Islet precursor cell (in vitro differentiated cells): ENCODE measurements at regions not wholly inside any gene's neighbourhood (a gene's known extent, or its start where the extent isn't known, plus 50 kb on each side); places are given as distances from the start of the nearest gene placed in this dataset.

Experiments used
- DNase-seq: peaks from one replicate; pipeline ENCODE4 v3.0.0-alpha.2; 2018

GRCh38 chr2:7226501-7226900 is 309.3 kb downstream of the RNF144A start:
- no peak for DNase-seq

GRCh38 chr2:7233126-7233525 is 315.9 kb downstream of the RNF144A start:
- no peak for DNase-seq

GRCh38 chr2:7237466-7237865 is 320.3 kb downstream of the RNF144A start:
- DNase-seq, result no peak

- DNase-seq, result no peak
Observed at GRCh38 chr2:7239078-7239477, 321.9 kb downstream of the RNF144A start.

GRCh38 chr2:7241041-7241745 is 324.0 kb downstream of the RNF144A start:
- DNase-seq, result no peak

- no peak for DNase-seq
Observed at GRCh38 chr2:7242189-7242867, 325.1 kb downstream of the RNF144A start.

- no peak for DNase-seq
Observed at GRCh38 chr2:7243276-7243675, 326.1 kb downstream of the RNF144A start.

- no peak for DNase-seq
Observed at GRCh38 chr2:7256377-7256776, 339.2 kb downstream of the RNF144A start.

GRCh38 chr2:7262727-7263126 is 345.5 kb downstream of the RNF144A start:
- DNase-seq, result no peak

- DNase-seq, result no peak
Observed at GRCh38 chr2:7264791-7265190, 347.6 kb downstream of the RNF144A start.

- no peak for DNase-seq
Observed at GRCh38 chr2:7265286-7265685, 348.1 kb downstream of the RNF144A start.

- no peak for DNase-seq
Observed at GRCh38 chr2:7269106-7269643, 352.0 kb downstream of the RNF144A start.

- no peak for DNase-seq
Observed at GRCh38 chr2:7270011-7270431, 352.8 kb downstream of the RNF144A start.

GRCh38 chr2:7272210-7272609 is 355.0 kb downstream of the RNF144A start:
- no peak for DNase-seq

GRCh38 chr2:7278984-7279383 is 361.8 kb downstream of the RNF144A start:
- no peak for DNase-seq

- DNase-seq, result no peak
Observed at GRCh38 chr2:7279421-7279949, 362.3 kb downstream of the RNF144A start.

GRCh38 chr2:7280790-7281189 is 363.6 kb downstream of the RNF144A start:
- no peak for DNase-seq

GRCh38 chr2:7281231-7282201 is 364.3 kb downstream of the RNF144A start:
- DNase-seq, result no peak

GRCh38 chr2:7286120-7286519 is 368.9 kb downstream of the RNF144A start:
- DNase-seq, result no peak

GRCh38 chr2:7288484-7288883 is 371.3 kb downstream of the RNF144A start:
- no peak for DNase-seq

- no peak for DNase-seq
Observed at GRCh38 chr2:7289697-7290096, 372.5 kb downstream of the RNF144A start.

GRCh38 chr2:7292154-7292691 is 375.0 kb downstream of the RNF144A start:
- no peak for DNase-seq

GRCh38 chr2:7309582-7309981 is 392.4 kb downstream of the RNF144A start:
- DNase-seq, result no peak
